Keratinocyte (primary cell): ENCODE measurements at regions not wholly inside any gene's neighbourhood (a gene's known extent, or its start where the extent isn't known, plus 50 kb on each side); places are given as distances from the start of the nearest gene placed in this dataset.

Experiments
- DNase-seq: peaks from one replicate; pipeline ENCODE4 v3.0.0-alpha.2; 2011; ENCODE audit warnings: low read depth, missing footprints, low spot score
- FAIRE-seq: peaks from 2 replicates; lab custom pipeline; 2011; peaks lifted over from hg19 to GRCh38; lab: Jason Lieb, UNC
- H2AFZ ChIP-seq: 2 replicates; pipeline ENCODE4 v1.6.0; 2012; ENCODE audit warnings: low read length, control low read depth, inconsistent platforms; ENCODE audit not compliant: control insufficient read depth
- H3K27ac ChIP-seq: 2 replicates; pipeline ENCODE4 v1.5.1; 2011; ENCODE audit warnings: low read length; ENCODE audit not compliant: control insufficient read depth, insufficient read depth
- H3K27me3 ChIP-seq: 3 replicates; pipeline ENCODE4 v1.6.0; 2011; ENCODE audit warnings: low read length; ENCODE audit not compliant: control insufficient read depth, insufficient read depth; ENCODE audit errors: extremely low read depth
- H3K36me3 ChIP-seq, 2 experiments: 2 replicates in 1 of 2; 3 replicates in 1 of 2; pipeline ENCODE4 v1.5.1; 2011; ENCODE audit warnings: low read length in 2 of 2, mild to moderate bottlenecking in 1 of 2; ENCODE audit not compliant: control insufficient read depth in 2 of 2, insufficient read depth in 2 of 2; ENCODE audit errors: extremely low read depth in 1 of 2
- H3K4me1 ChIP-seq: 3 replicates; pipeline ENCODE4 v1.5.1; 2011; ENCODE audit warnings: low read length; ENCODE audit not compliant: control insufficient read depth, insufficient read depth; ENCODE audit errors: extremely low read depth
- H3K4me2 ChIP-seq: 3 replicates; pipeline ENCODE4 v1.6.0; 2011; ENCODE audit warnings: low read depth, low read length; ENCODE audit not compliant: control insufficient read depth, insufficient read depth; ENCODE audit errors: extremely low read depth
- H3K4me3 ChIP-seq, 3 experiments: fragments of 200-600 bp in 1 of 3; sonication (generic) in 1 of 3; 2 replicates in 2 of 3; 3 replicates in 1 of 3; pipeline ENCODE4 v1.5.1; 2011 to 2016; ENCODE audit warnings: low read length in 3 of 3, mild to moderate bottlenecking in 3 of 3, control low read depth in 2 of 3, inconsistent platforms in 1 of 3, low read depth in 1 of 3, mixed read lengths in 1 of 3, mixed run types in 1 of 3, moderate library complexity in 1 of 3; ENCODE audit not compliant: control insufficient read depth in 2 of 3, insufficient read depth in 2 of 3; ENCODE audit errors: extremely low read depth in 1 of 3
- H3K79me2 ChIP-seq: 2 replicates; pipeline ENCODE4 v1.6.0; 2012; ENCODE audit warnings: low read length; ENCODE audit not compliant: control insufficient read depth, insufficient read depth
- H3K9ac ChIP-seq: 3 replicates; pipeline ENCODE4 v1.6.0; 2011; ENCODE audit warnings: low read length; ENCODE audit not compliant: control insufficient read depth, insufficient read depth; ENCODE audit errors: extremely low read depth
- H3K9me1 ChIP-seq: 3 replicates; pipeline ENCODE4 v1.6.0; 2011; ENCODE audit warnings: low read length; ENCODE audit not compliant: control insufficient read depth, insufficient read depth; ENCODE audit errors: extremely low read depth
- H3K9me3 ChIP-seq: 2 replicates; pipeline ENCODE4 v1.5.1; 2012; ENCODE audit warnings: low read depth, low read length; ENCODE audit not compliant: control insufficient read depth
- H4K20me1 ChIP-seq: 3 replicates; pipeline ENCODE4 v1.6.0; 2011; ENCODE audit warnings: low read length; ENCODE audit not compliant: control insufficient read depth, insufficient read depth; ENCODE audit errors: extremely low read depth
- CTCF ChIP-seq, 3 experiments: IDR thresholded peaks in 1 of 3; conservative IDR thresholded peaks in 1 of 3; optimal IDR thresholded peaks in 1 of 3; 2 replicates in 2 of 3; 3 replicates in 1 of 3; pipeline versions ENCODE3 to v1.5.1; 2011; ENCODE audit warnings: low read length in 3 of 3, mild to moderate bottlenecking in 3 of 3, moderate library complexity in 2 of 3, control low read depth in 1 of 3, inconsistent platforms in 1 of 3; ENCODE audit not compliant: insufficient read depth in 2 of 3; ENCODE audit errors: extremely low read depth in 1 of 3
- EZH2 ChIP-seq: IDR thresholded peaks from one replicate; pipeline ENCODE4 v1.6.1; 2012; ENCODE audit warnings: inconsistent platforms, mild to moderate bottlenecking, low read length, moderate library complexity
- dilution Hi-C: fragments of 300-500 bp; cut with MboI; formaldehyde crosslinking; loops from one replicate; pipeline ENCODE4 v1.7.0; 2020; ENCODE audit warnings: low sequenced_read_pairs; ENCODE audit not compliant: extremely low pct_ligation_motif_present

GRCh38 chr6:117110146-117110545, 155.2 kb upstream of the VGLL2 start:
- H3K4me3 ChIP-seq: no peak overlapping the region
- DNase-seq: no peak
- H3K27ac ChIP-seq: no peak overlapping the region
- no peak overlapping the region for H2AFZ ChIP-seq
- H3K27me3 ChIP-seq: no peaks in the 10 kb centered on the region
- H4K20me1 ChIP-seq: no peaks in the 10 kb centered on the region
- H3K9ac ChIP-seq: no peak overlapping the region
- H3K36me3 ChIP-seq: no peaks in the 10 kb centered on the region
- H3K4me2 ChIP-seq: no peak overlapping the region
- dilution Hi-C loops: no loop called here
- no peaks in the 10 kb centered on the region for H3K4me1 ChIP-seq
- H3K9me3 ChIP-seq: no peaks in the 10 kb centered on the region
- no peak for FAIRE-seq
- H3K79me2 ChIP-seq: no peaks in the 10 kb centered on the region
- H3K9me1 ChIP-seq: no peaks in the 10 kb centered on the region
- TF ChIP-seq EZH2 (no peak), CTCF (optimal IDR thresholded peaks at IDR 0.05 in 1 of 3, IDR thresholded peaks at IDR 0.05 in 1 of 3, conservative IDR thresholded peaks at IDR 0.05 in 1 of 3; ENCODE audit: extremely low read depth in 1 of 3, insufficient read depth in 2 of 3, low read length in 3 of 3) (no peak)

- dilution Hi-C loops: no loop called here
- FAIRE-seq: no peak
- Histone ChIP-seq H3K4me3 (no peak overlapping the region), H3K4me2 (no peak overlapping the region), H3K36me3 (no peaks in the 10 kb centered on the region), H3K4me1 (no peaks in the 10 kb centered on the region), H3K9me3 (no peaks in the 10 kb centered on the region), H4K20me1 (no peaks in the 10 kb centered on the region), H3K27ac (no peak overlapping the region), H2AFZ (no peak overlapping the region), H3K27me3 (no peaks in the 10 kb centered on the region), H3K9ac (no peak overlapping the region), H3K9me1 (no peaks in the 10 kb centered on the region), H3K79me2 (no peaks in the 10 kb centered on the region)
- no peak for DNase-seq
- TF ChIP-seq CTCF (optimal IDR thresholded peaks at IDR 0.05 in 1 of 3, IDR thresholded peaks at IDR 0.05 in 1 of 3, conservative IDR thresholded peaks at IDR 0.05 in 1 of 3; ENCODE audit: extremely low read depth in 1 of 3, insufficient read depth in 2 of 3, low read length in 3 of 3) (no peak), EZH2 (no peak)
These were observed 154.6 kb upstream of the VGLL2 start for GRCh38 chr6:117110737-117111136.
